Urothelium cell line (cell line): ENCODE measurements at regions not wholly inside any gene's neighbourhood (a gene's known extent, or its start where the extent isn't known, plus 50 kb on each side); places are given as distances from the start of the nearest gene placed in this dataset.
"Not testable (repeated sequence)": the region's sequence is repeated elsewhere in the genome, so short reads cannot be mapped to it uniquely, and the experiment has no call there.

Source experiments
- DNase-seq: peaks from one replicate; pipeline ENCODE4 v3.0.0; 2011; ENCODE audit warnings: low spot score, mixed read lengths
- FAIRE-seq: peaks from 2 replicates; lab custom pipeline; 2011; peaks lifted over from hg19 to GRCh38; lab: Jason Lieb, UNC

- FAIRE-seq (no peak), DNase-seq (peak; percentile 51)
Observed at GRCh38 chr11:8768625-8769333, 86.2 kb downstream of the RPL27A start.

GRCh38 chr11:8772571-8773519, 90.3 kb downstream of the RPL27A start:
- no peak for FAIRE-seq
- DNase-seq, result no peak

DNA sequence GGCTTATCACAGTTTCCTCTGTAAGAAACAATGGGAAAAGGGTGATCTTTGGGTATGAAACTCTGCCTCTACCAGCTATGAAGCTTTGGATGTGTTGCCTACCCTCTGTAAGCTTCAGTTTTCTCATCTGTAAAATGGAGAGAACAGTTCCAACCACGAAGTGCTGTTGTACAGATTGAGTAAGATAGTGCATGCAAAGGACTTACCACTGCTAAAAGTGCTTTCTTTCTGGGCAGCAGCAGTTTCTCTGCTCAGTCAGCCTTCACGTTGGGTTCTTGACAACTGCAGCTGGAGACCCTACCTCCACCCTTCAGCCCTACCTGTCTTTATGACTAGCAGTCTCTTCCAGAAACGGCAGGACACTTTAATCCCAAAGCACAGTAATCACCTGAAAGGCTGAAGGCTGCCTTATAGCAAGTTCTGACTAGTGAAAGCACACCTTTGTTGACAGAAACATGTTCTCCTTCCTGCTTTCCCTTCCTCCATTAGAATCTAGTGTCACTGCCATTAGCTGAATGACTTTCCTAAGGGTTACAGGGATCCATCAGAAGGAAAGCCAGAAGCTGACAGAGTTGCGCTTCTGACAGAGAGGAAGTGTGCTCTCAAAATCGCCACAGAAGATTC, 91.4 kb downstream of the RPL27A start:
- no peak for FAIRE-seq
- no peak for DNase-seq

- DNase-seq, FAIRE-seq: not testable (repeated sequence)
Observed at GRCh38 chr11:8774916-8775315, 92.3 kb downstream of the RPL27A start.

- FAIRE-seq (no peak), DNase-seq (no peak)
Observed at GRCh38 chr11:8775332-8775731, 92.7 kb downstream of the RPL27A start.

- FAIRE-seq, result no peak
- no peak for DNase-seq
Observed at GRCh38 chr11:8775734-8776133, 93.1 kb downstream of the RPL27A start.

DNA sequence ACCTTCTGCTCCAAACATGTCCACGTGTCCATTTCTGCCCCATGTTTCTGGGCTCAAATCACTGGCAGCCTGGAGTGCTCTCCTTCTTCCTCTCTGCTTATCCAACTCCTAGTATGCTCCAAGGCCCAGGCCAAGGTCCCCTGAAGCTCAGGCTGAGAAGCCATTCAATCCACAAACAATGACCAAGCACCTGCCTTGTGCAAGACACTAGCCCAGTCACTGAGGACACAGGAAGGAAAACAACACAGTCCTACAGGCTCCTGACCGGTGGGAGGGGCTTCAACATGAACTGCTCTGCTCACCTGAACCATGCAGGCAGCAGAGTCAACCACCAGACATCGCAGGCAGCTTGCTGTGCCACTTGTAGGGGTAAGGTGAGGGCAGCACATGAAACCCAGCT, 93.6 kb downstream of the RPL27A start:
- no peak for DNase-seq
- no peak for FAIRE-seq

DNA sequence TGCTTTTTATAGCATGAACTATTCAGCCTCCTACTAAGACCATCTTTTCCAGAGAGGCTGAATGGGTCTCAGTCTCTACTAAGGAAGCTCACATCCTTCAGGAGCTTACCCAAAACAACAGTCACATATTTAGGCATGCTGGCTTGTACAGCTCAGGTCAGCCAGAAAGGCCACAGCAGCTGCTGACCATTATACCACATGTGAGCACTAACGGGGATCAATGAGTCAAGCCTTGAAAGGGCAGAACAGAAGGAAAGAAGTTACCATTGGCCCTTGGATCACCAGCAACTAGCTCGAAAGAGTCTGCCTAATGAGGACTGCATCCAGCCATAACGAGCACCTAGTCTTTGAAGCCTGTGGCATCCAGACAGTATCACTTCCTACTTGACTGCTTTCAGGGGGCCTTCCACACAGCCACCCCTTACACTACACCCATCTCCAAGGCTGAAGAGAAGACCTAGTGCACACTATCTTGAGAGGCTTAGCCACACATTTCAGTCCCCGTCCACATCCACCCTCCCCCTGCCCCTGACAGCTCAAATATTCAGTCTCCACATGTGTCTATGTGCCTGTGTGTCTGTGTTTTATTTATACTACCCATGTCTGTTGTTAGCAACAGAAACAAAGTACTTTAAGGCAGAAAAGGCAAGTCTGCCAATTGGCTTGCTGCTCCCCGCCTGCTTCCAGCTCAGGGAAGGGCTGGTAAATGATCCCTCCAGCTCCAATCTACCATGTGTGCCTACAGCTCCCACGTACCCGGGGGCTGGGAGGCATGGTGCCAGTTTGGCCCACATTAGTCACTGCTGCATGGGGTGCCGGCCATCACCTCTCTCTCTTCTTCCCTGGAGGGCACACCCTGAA, 95.5 kb downstream of the RPL27A start:
- FAIRE-seq (peak; percentile 17), DNase-seq (no peak)

GRCh38 chr11:8779107-8779506, 96.5 kb downstream of the RPL27A start:
- no peak for FAIRE-seq
- no peak for DNase-seq

DNA sequence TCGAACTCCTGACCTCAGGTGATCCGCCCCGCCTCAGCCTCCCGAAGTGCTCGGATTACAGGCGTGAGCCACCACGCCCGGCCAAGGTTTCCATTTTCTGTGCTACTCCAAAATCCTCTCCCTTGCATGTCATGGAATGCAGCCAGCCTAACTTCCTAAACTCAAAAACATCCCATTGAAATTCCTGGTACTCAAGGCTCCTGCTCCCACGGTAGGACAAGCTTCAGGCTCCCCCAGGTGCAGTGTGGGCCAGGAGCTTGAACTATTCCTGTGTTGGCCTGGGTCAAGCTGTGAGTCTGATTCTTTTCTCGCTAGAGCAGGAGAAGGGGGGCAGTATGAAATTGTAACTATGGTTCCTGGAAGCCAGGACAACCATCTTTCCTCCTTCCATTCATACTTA, 97.1 kb downstream of the RPL27A start:
- FAIRE-seq (no peak), DNase-seq (no peak)

GRCh38 chr11:8784954-8785353, 102.4 kb downstream of the RPL27A start:
- DNase-seq (no peak), FAIRE-seq (no peak)

- no peak for FAIRE-seq
- no peak for DNase-seq
Observed at GRCh38 chr11:8785457-8785856, 102.9 kb downstream of the RPL27A start.

DNA sequence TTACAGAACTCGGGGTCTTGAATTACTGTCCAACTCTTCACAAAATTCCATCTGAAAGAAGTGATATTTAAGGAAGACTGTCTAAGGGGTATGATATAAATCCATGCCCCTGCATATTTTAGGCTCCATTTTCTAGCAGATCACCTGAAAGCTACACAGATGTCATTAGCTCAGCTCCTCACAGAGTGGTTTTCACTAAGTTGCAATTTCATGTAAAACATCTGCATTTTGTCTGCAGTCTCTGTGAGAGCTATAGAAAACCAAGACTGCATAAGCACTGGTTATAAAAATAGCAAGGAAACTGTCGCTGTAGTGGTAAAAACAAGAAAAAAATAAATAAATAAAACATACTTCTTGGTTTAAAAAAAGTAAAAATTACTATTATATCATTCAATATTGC, 103.4 kb downstream of the RPL27A start:
- FAIRE-seq (no peak), DNase-seq (no peak)

- FAIRE-seq (no peak), DNase-seq (no peak)
Observed at GRCh38 chr11:8786933-8787332, 104.3 kb downstream of the RPL27A start.

DNA sequence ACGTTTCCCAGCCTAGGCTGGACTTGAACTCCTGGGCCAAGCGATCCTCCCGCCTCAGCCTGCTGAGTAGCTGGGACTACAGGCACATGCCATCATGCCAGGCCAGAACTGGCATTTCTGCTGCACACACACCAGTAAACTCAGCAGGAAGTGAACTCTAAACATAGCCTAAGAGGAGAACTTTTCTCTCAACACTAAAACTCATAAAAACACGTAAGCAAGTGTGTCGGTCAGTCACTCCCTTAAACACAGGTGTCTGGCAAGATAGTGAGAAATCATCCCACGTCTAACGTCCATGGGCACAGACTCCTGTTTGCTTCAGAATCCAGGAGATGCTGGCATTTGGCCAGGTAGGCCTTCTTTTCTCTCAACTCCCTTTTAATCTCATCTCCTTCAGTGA, 104.8 kb downstream of the RPL27A start:
- FAIRE-seq (no peak), DNase-seq (no peak)

DNA sequence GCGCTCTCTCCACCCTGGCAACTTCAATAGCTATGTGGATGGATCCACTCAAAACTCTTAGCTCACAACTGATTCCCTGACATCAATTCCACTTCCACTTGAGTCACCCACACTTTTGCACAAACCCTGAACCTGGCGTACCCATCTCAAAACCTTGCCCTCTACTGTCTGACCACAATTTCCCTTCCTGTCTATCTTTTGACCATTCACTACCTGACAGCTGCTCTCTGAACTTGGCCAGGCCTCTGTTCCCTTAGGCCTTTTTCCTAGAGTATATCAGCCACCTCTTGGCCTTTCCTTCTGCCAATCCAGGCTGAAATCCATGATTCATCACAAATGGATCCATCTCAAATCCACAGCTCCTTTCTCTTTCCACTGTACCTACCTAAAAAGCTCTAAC, 106.0 kb downstream of the RPL27A start:
- FAIRE-seq, result no peak

GRCh38 chr11:8789864-8790263, 107.3 kb downstream of the RPL27A start:
- FAIRE-seq (no peak), DNase-seq (no peak)

More for the DNA sequence above, 106.0 kb downstream of the RPL27A start:
- no peak for DNase-seq

- no peak for FAIRE-seq
- no peak for DNase-seq
Observed at GRCh38 chr11:8790968-8791367, 108.4 kb downstream of the RPL27A start.

DNA sequence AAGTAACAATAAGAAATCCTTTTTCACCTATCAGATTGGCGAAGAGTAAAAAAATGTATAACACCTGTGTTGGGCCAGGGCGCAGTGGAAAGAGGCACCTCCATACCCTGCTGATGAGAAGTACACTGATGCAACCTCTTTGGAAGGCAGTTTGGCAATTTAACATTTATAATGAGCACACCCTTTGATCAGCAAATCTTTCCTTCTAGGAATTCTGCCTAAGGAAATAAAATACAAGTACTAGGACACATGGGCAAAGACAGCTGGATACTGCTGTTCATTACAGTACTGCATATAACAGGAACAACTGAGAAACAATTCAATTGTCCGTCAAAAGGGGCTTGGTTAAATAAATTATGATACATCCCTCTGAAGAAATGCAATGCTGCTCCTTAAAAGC, 110.1 kb downstream of the RPL27A start:
- FAIRE-seq (no peak), DNase-seq (no peak)

- no peak for FAIRE-seq
- no peak for DNase-seq
Observed at GRCh38 chr11:8793114-8793777, 110.7 kb downstream of the RPL27A start.
